Gastrocnemius medialis (tissue), 4 donors: ENCODE measurements at regions not wholly inside any gene's neighbourhood (a gene's known extent, or its start where the extent isn't known, plus 50 kb on each side); places are given as distances from the start of the nearest gene placed in this dataset.

Experiments used
- ATAC-seq, 2 donors: fragments of 150-250 bp; one replicate each; pipeline ENCODE4 v1.9.1; 2016
- DNase-seq, 2 donors: peaks; one replicate each; pipeline ENCODE4 v3.0.0-alpha.2; 2019
- H3K27ac ChIP-seq, 4 donors: fragments of 200-600 bp; sonication (generic); 1 replicate in 1 of 4; 2 replicates in 3 of 4; pipeline ENCODE4 v1.5.1; 2016 to 2018; ENCODE audit warnings: mild to moderate bottlenecking in 2 of 4, moderate library complexity in 1 of 4
- H3K27me3 ChIP-seq, 3 donors: fragments of 200-600 bp; sonication (generic) in 2 of 3; 1 replicate in 1 of 3; 2 replicates in 2 of 3; pipeline versions ENCODE4 v1.5.1 to v1.6.0; 2016 to 2019; ENCODE audit warnings: mild to moderate bottlenecking in 1 of 3, moderate library complexity in 1 of 3
- H3K36me3 ChIP-seq, 2 donors: fragments of 200-600 bp; sonication (generic) in 1 of 2; one replicate each; pipeline ENCODE4 v1.5.1; 2017 to 2018
- H3K4me1 ChIP-seq, 2 donors: fragments of 200-600 bp; sonication (generic) in 1 of 2; one replicate each; pipeline ENCODE4 v1.5.1; 2016 to 2017; ENCODE audit warnings: mild to moderate bottlenecking in 2 of 2
- H3K4me3 ChIP-seq, 4 donors: fragments of 200-600 bp; sonication (generic) in 3 of 4; 1 replicate in 1 of 4; 2 replicates in 3 of 4; pipeline ENCODE4 v1.5.1; 2016 to 2019; ENCODE audit warnings: mild to moderate bottlenecking in 2 of 4
- H3K9me3 ChIP-seq, 3 donors: fragments of 200-600 bp; sonication (generic) in 2 of 3; 1 replicate in 1 of 3; 2 replicates in 2 of 3; pipeline ENCODE4 v1.5.1; 2016 to 2019
- CTCF ChIP-seq, 5 experiments: fragments of 450-650 bp in 3 of 5; fragments of 200-600 bp in 2 of 5; sonication (generic) in 2 of 5; IDR thresholded peaks in 4 of 5; conservative IDR thresholded peaks in 1 of 5; 1 replicate in 4 of 5; 2 replicates in 1 of 5; pipeline ENCODE4 v1.5.1; 2016 to 2019; ENCODE audit warnings: antibody characterized with exemption in 5 of 5, mild to moderate bottlenecking in 3 of 5, moderate library complexity in 3 of 5
- POLR2A ChIP-seq, 2 donors: fragments of 450-650 bp; IDR thresholded peaks; one replicate each; pipeline ENCODE4 v1.6.1; 2017; ENCODE audit warnings: antibody characterized with exemption in 2 of 2, mild to moderate bottlenecking in 2 of 2, moderate library complexity in 2 of 2
- in situ Hi-C, 4 donors: fragments of 200-750 bp; cut with MboI; loops; one replicate each; pipeline versions ENCODE4 v1.15.0 to v1.8.0; 2017; ENCODE audit warnings: low sequenced_read_pairs in 4 of 4
- intact Hi-C: fragments of 100-400 bp; cut with DNase I; formaldehyde crosslinking; loops from one replicate; pipeline ENCODE4 v1.15.1; 2023; ENCODE audit warnings: low total_unique reads

GRCh38 chr2:146893500-146894041 lies 951.3 kb upstream of the ACVR2A start:
- no peaks in the 10 kb centered on the region for H3K36me3 ChIP-seq
- ATAC-seq: no peak

DNA sequence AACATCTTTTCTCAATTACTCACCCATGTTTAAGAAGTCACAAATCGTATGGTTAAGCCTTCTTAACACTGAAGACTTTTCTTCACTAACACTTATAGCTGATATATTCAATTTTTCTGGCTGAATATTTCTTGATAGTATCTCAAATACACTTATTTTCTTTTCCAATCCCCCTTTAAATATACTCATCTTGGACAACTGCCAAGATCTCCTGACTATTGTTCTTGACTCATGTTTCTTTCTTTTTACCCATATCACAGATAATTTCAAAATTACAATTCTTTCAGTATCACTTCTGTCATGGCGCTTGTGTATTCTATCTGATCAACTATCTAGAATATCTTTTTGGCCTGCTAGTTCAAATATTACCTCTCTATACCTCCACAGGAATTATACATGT lies 954.3 kb upstream of the ACVR2A start:
- TF ChIP-seq CTCF (IDR thresholded peaks at IDR 0.05 in 4 of 5, conservative IDR thresholded peaks at IDR 0.05 in 1 of 5): no peak
- TF ChIP-seq POLR2A (IDR thresholded peaks at IDR 0.05): no peak
- Histone ChIP-seq H3K36me3 (no peaks in the 10 kb centered on the region), H3K4me1 (no peaks in the 10 kb centered on the region), H3K4me3 (no peak overlapping the region), H3K9me3 (no peaks in the 10 kb centered on the region), H3K27me3 (no peaks in the 10 kb centered on the region), H3K27ac (no peak overlapping the region)
- intact Hi-C loops: no loop called here
- in situ Hi-C loops: no loop called here
- no peak for ATAC-seq
- DNase-seq: no peak

More at GRCh38 chr2:146893500-146894041, 951.3 kb upstream of the ACVR2A start:
- H3K4me3 ChIP-seq: no peak overlapping the region
- intact Hi-C loops (no loop called here), in situ Hi-C loops (no loop called here)
- H3K4me1 ChIP-seq: no peaks in the 10 kb centered on the region
- no peaks in the 10 kb centered on the region for H3K27me3 ChIP-seq
- no peak overlapping the region for H3K27ac ChIP-seq
- DNase-seq: no peak
- H3K9me3 ChIP-seq: no peaks in the 10 kb centered on the region
- TF ChIP-seq CTCF (IDR thresholded peaks at IDR 0.05 in 4 of 5, conservative IDR thresholded peaks at IDR 0.05 in 1 of 5) (no peak), POLR2A (IDR thresholded peaks at IDR 0.05) (no peak)

- ATAC-seq: no peak
- no peaks in the 10 kb centered on the region for H3K4me1 ChIP-seq
- H3K4me3 ChIP-seq: no peak overlapping the region
- DNase-seq: no peak
- in situ Hi-C loops: no loop called here
- no peaks in the 10 kb centered on the region for H3K27me3 ChIP-seq
- no peak overlapping the region for H3K27ac ChIP-seq
- no peaks in the 10 kb centered on the region for H3K36me3 ChIP-seq
- intact Hi-C loops: no loop called here
- H3K9me3 ChIP-seq: no peaks in the 10 kb centered on the region
- no peak for TF ChIP-seq POLR2A (IDR thresholded peaks at IDR 0.05)
- no peak for TF ChIP-seq CTCF (IDR thresholded peaks at IDR 0.05 in 4 of 5, conservative IDR thresholded peaks at IDR 0.05 in 1 of 5)
These were observed 964.9 kb upstream of the ACVR2A start for GRCh38 chr2:146879882-146880281.

DNA sequence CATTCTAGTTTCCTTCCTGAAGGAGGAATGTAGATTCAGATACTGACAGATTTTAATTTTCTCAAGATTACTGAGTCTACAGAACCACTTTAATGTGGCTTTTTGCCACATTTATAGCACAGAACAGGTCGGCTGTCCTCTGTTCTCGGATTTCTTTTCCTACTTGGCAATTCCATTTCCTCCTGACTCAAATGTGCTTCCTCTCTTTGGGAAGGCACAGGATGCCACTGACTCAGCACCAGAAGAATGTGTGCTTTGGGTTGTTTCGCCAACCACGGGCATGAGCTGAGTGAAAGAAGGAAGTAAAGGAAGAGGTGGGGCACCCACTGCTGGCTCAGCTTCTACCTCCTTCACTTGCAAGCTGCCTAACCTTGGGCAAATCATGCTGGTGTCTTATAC lies 970.6 kb upstream of the ACVR2A start:
- H3K27me3 ChIP-seq: no peaks in the 10 kb centered on the region
- ATAC-seq: no peak
- no peak overlapping the region for H3K4me3 ChIP-seq
- in situ Hi-C loops: no loop called here
- intact Hi-C loops: no loop called here
- no peak for DNase-seq
- no peaks in the 10 kb centered on the region for H3K4me1 ChIP-seq
- H3K27ac ChIP-seq: no peak overlapping the region
- H3K9me3 ChIP-seq: no peaks in the 10 kb centered on the region
- TF ChIP-seq CTCF (IDR thresholded peaks at IDR 0.05 in 4 of 5, conservative IDR thresholded peaks at IDR 0.05 in 1 of 5) (no peak), POLR2A (IDR thresholded peaks at IDR 0.05) (no peak)
- H3K36me3 ChIP-seq: no peaks in the 10 kb centered on the region

DNA sequence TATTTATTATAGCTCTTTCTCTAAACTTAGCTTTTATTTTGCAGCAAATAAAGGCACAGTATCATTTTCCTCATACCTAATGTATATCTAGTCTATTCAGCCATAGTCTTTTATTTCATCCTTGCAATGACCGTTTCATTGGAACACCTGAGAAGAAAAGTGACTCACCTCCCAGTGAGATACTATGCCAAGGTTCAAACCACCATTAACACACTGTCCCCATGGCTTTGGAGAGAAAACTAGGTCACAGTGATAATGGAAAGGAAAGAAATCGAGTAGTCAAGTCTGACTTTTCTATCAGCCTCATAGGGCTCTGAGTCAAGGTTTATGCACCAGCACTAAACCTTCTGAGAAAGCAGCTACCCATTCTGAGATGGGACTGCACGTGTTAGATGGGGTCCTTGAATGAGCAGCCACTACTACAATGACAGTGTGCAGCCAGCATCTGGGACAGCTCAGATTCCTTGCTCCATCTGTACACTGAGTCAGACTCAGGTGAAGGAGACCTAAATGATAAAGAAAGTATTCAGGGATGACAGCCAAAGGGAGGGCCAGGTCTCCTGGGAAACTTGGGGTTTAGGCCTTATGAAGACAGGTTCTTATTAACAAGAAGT lies 971.1 kb upstream of the ACVR2A start:
- DNase-seq: no peak
- Histone ChIP-seq H3K9me3 (no peaks in the 10 kb centered on the region), H3K27ac (no peak overlapping the region), H3K4me1 (no peaks in the 10 kb centered on the region), H3K27me3 (no peaks in the 10 kb centered on the region), H3K36me3 (no peaks in the 10 kb centered on the region), H3K4me3 (no peak overlapping the region)
- ATAC-seq: no peak
- TF ChIP-seq CTCF (IDR thresholded peaks at IDR 0.05 in 4 of 5, conservative IDR thresholded peaks at IDR 0.05 in 1 of 5): no peak
- no peak for TF ChIP-seq POLR2A (IDR thresholded peaks at IDR 0.05)
- in situ Hi-C loops: no loop called here
- intact Hi-C loops: no loop called here
